ENCODE measurements at regions not wholly inside any gene's neighbourhood (a gene's known extent, or its start where the extent isn't known, plus 50 kb on each side); places are given as distances from the start of the nearest gene placed in this dataset.
"Not testable (repeated sequence)": the region's sequence is repeated elsewhere in the genome, so short reads cannot be mapped to it uniquely, and the experiment has no call there.

- Histone ChIP-seq H3K4me1 (replicated peaks in 1 of 2) (no peaks in the 10 kb centered on the region), H3K4me3 (no peak overlapping the region), H3K27ac (no peak overlapping the region)
- ATAC-seq (replicated peaks in 6 of 8): no peak
- WGBS, 10 experiments: 43 to 100% (median 97%) methylated on average over 1 to 3 of the region's 3 CpGs
- in situ Hi-C loops (cut with MboI; ENCODE audit: low pct_unique_long_range_greater_than_20kb in 2 of 9, low sequenced_read_pairs in 9 of 9, unreplicated experiment in 9 of 9): loop anchor here in 4 of 9 experiments (10.0 to 25.0 kb wide), 3 partner anchors 162 to 589 kb away; no protein-coding TSS in a partner anchor
Observed at GRCh38 chr18:22822841-22823508, 110.2 kb upstream of the RBBP8 start.

GRCh38 chr18:22826726-22827125 is 106.4 kb upstream of the RBBP8 start:
- H3K27ac ChIP-seq: no peak overlapping the region
- H3K4me3 ChIP-seq: no peak overlapping the region
- in situ Hi-C loops (cut with MboI; ENCODE audit: low pct_unique_long_range_greater_than_20kb in 2 of 9, low sequenced_read_pairs in 9 of 9, unreplicated experiment in 9 of 9): loop anchor here in 2 of 9 experiments (10.0 to 25.0 kb wide), 2 partner anchors 89 to 158 kb away; no protein-coding TSS in a partner anchor
- H3K4me1 ChIP-seq (replicated peaks in 1 of 2): no peaks in the 10 kb centered on the region
- WGBS, 10 experiments: 43 to 89% (median 82%) methylated on average over 1 to 4 of the region's 4 CpGs; no CpG with 5 or more reads in 2 of the 10 experiments
- ATAC-seq (replicated peaks in 6 of 8): no peak

GRCh38 chr18:22827216-22827615 is 105.9 kb upstream of the RBBP8 start:
- in situ Hi-C loops (cut with MboI; ENCODE audit: low pct_unique_long_range_greater_than_20kb in 2 of 9, low sequenced_read_pairs in 9 of 9, unreplicated experiment in 9 of 9): loop anchor here in 2 of 9 experiments (10.0 to 25.0 kb wide), 2 partner anchors 90 to 158 kb away; no protein-coding TSS in a partner anchor
- Histone ChIP-seq H3K4me3 (no peak overlapping the region), H3K4me1 (replicated peaks in 1 of 2) (no peaks in the 10 kb centered on the region), H3K27ac (no peak overlapping the region)
- 57 to 100% (median 93%) methylated on average over 1 to 3 of the region's 3 CpGs; no CpG with 5 or more reads in 1 of the 10 experiments for WGBS, 10 experiments
- no peak for ATAC-seq (replicated peaks in 6 of 8)

- Histone ChIP-seq H3K4me1 (replicated peaks in 1 of 2) (no peaks in the 10 kb centered on the region), H3K4me3 (no peak overlapping the region), H3K27ac (no peak overlapping the region)
- WGBS, 10 experiments: 15 to 100% (median 79%) methylated on average over 1 of the region's 1 CpG; no CpG with 5 or more reads in 2 of the 10 experiments
- in situ Hi-C loops (cut with MboI; ENCODE audit: low pct_unique_long_range_greater_than_20kb in 2 of 9, low sequenced_read_pairs in 9 of 9, unreplicated experiment in 9 of 9): loop anchor here in 2 of 9 experiments (10.0 to 25.0 kb wide), 2 partner anchors 90 to 157 kb away; no protein-coding TSS in a partner anchor
- ATAC-seq (replicated peaks in 6 of 8): no peak
Observed at GRCh38 chr18:22827741-22828140, 105.4 kb upstream of the RBBP8 start.

GRCh38 chr18:22828171-22828570 is 105.0 kb upstream of the RBBP8 start:
- WGBS, 10 experiments: 0 to 86% (median 70%) methylated on average over 1 of the region's 1 CpG; no CpG with 5 or more reads in 6 of the 10 experiments
- no peak for ATAC-seq (replicated peaks in 6 of 8)
- in situ Hi-C loops (cut with MboI; ENCODE audit: low pct_unique_long_range_greater_than_20kb in 2 of 9, low sequenced_read_pairs in 9 of 9, unreplicated experiment in 9 of 9): loop anchor here in 2 of 9 experiments (10.0 to 25.0 kb wide), 2 partner anchors 91 to 157 kb away; no protein-coding TSS in a partner anchor
- Histone ChIP-seq H3K4me1 (replicated peaks in 1 of 2) (no peaks in the 10 kb centered on the region), H3K4me3 (no peak overlapping the region), H3K27ac (no peak overlapping the region)

DNA sequence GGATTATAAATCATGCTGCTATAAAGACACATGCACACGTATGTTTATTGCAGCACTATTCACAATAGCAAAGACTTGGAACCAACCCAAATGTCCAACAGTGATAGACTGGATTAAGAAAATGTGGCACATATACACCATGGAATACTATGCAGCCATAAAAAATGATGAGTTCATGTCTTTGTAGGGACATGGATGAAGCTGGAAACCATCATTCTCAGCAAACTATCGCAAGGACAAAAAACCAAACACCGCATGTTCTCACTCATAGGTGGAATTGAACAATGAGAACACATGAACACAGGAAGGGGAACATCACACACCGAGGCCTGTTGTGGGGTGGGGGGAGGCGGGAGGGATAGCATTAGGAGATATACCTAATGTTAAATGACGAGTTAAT is 104.5 kb upstream of the RBBP8 start:
- in situ Hi-C loops (cut with MboI; ENCODE audit: low pct_unique_long_range_greater_than_20kb in 2 of 9, low sequenced_read_pairs in 9 of 9, unreplicated experiment in 9 of 9): loop anchor here in 2 of 9 experiments (10.0 to 25.0 kb wide), 2 partner anchors 91 to 156 kb away; no protein-coding TSS in a partner anchor

DNA sequence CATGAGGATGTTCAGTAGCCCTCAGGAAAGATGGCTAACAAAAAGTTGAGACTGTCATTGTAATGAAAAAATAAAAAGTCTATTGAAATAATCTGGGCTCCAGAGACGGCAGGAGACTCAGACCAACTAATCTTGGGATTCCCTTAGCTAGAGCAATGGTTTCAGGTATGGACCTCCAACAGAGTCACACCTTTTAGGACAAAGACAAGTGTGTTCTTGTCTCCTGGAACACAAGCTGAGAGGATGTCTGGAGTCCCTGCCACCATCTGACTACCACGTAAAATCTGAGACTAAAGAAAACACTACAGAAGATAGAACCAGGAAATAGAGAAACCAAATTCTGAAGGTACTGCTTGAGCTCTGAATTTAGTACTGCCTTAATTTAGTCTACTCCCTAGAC is 103.3 kb upstream of the RBBP8 start:
- H3K4me3 ChIP-seq: no peak overlapping the region
- no peaks in the 10 kb centered on the region for H3K4me1 ChIP-seq (replicated peaks in 1 of 2)
- WGBS, 10 experiments: 52 to 100% (median 73%) methylated on average over 1 to 2 of the region's 2 CpGs; no CpG with 5 or more reads in 3 of the 10 experiments
- H3K27ac ChIP-seq: no peak overlapping the region
- no peak for ATAC-seq (replicated peaks in 6 of 8)
- in situ Hi-C loops (cut with MboI; ENCODE audit: low pct_unique_long_range_greater_than_20kb in 2 of 9, low sequenced_read_pairs in 9 of 9, unreplicated experiment in 9 of 9): loop anchor here in 2 of 9 experiments (10.0 to 25.0 kb wide), 2 partner anchors 92 to 155 kb away; no protein-coding TSS in a partner anchor

More for the DNA sequence above, 104.5 kb upstream of the RBBP8 start:
- not testable (repeated sequence) for ATAC-seq (replicated peaks in 6 of 8); H3K27ac ChIP-seq; H3K4me1 ChIP-seq (replicated peaks in 1 of 2); H3K4me3 ChIP-seq
- WGBS, 10 experiments: no CpG with 5 or more reads among the region's 6 CpGs

GRCh38 chr18:22830511-22830910 is 102.6 kb upstream of the RBBP8 start:
- Histone ChIP-seq H3K27ac (no peak overlapping the region), H3K4me3 (no peak overlapping the region), H3K4me1 (replicated peaks in 1 of 2) (no peaks in the 10 kb centered on the region)
- ATAC-seq (replicated peaks in 6 of 8): no peak
- WGBS, 10 experiments: 40 to 100% (median 89%) methylated on average over 1 of the region's 1 CpG; no CpG with 5 or more reads in 1 of the 10 experiments
- in situ Hi-C loops (cut with MboI; ENCODE audit: low pct_unique_long_range_greater_than_20kb in 2 of 9, low sequenced_read_pairs in 9 of 9, unreplicated experiment in 9 of 9): loop anchor here in 1 of 9 experiments (25.0 kb wide), 1 partner anchor 93 kb away; no protein-coding TSS in a partner anchor

- Histone ChIP-seq H3K27ac (no peak overlapping the region), H3K4me1 (replicated peaks in 1 of 2) (no peaks in the 10 kb centered on the region), H3K4me3 (no peak overlapping the region)
- 0 to 67% (median 18%) methylated on average over 1 of the region's 1 CpG; no CpG with 5 or more reads in 6 of the 10 experiments for WGBS, 10 experiments
- in situ Hi-C loops (cut with MboI; ENCODE audit: low pct_unique_long_range_greater_than_20kb in 2 of 9, low sequenced_read_pairs in 9 of 9, unreplicated experiment in 9 of 9): loop anchor here in 1 of 9 experiments (25.0 kb wide), 1 partner anchor 94 kb away; no protein-coding TSS in a partner anchor
- ATAC-seq (replicated peaks in 6 of 8): peak in 4 of 8 experiments; percentile 32 to 84 (median 46)
Observed at GRCh38 chr18:22831441-22831904, 101.7 kb upstream of the RBBP8 start.

- no peaks in the 10 kb centered on the region for H3K4me1 ChIP-seq (replicated peaks in 1 of 2)
- H3K27ac ChIP-seq: no peak overlapping the region
- no peak overlapping the region for H3K4me3 ChIP-seq
- in situ Hi-C loops (cut with MboI; ENCODE audit: low pct_unique_long_range_greater_than_20kb in 2 of 9, low sequenced_read_pairs in 9 of 9, unreplicated experiment in 9 of 9): loop anchor here in 1 of 9 experiments (25.0 kb wide), 1 partner anchor 100 kb away; no protein-coding TSS in a partner anchor
- no peak for ATAC-seq (replicated peaks in 6 of 8)
Observed at GRCh38 chr18:22836932-22837331, 96.2 kb upstream of the RBBP8 start.

GRCh38 chr18:22838221-22838620 is 94.9 kb upstream of the RBBP8 start:
- H3K4me1 ChIP-seq (replicated peaks in 1 of 2): no peaks in the 10 kb centered on the region
- no peak overlapping the region for H3K27ac ChIP-seq
- in situ Hi-C loops (cut with MboI; ENCODE audit: low pct_unique_long_range_greater_than_20kb in 2 of 9, low sequenced_read_pairs in 9 of 9, unreplicated experiment in 9 of 9): loop anchor here in 1 of 9 experiments (25.0 kb wide), 1 partner anchor 101 kb away; no protein-coding TSS in a partner anchor
- H3K4me3 ChIP-seq: no peak overlapping the region
- no peak for ATAC-seq (replicated peaks in 6 of 8)
- 60 to 100% (median 93%) methylated on average over 1 of the region's 1 CpG; no CpG with 5 or more reads in 2 of the 10 experiments for WGBS, 10 experiments

DNA sequence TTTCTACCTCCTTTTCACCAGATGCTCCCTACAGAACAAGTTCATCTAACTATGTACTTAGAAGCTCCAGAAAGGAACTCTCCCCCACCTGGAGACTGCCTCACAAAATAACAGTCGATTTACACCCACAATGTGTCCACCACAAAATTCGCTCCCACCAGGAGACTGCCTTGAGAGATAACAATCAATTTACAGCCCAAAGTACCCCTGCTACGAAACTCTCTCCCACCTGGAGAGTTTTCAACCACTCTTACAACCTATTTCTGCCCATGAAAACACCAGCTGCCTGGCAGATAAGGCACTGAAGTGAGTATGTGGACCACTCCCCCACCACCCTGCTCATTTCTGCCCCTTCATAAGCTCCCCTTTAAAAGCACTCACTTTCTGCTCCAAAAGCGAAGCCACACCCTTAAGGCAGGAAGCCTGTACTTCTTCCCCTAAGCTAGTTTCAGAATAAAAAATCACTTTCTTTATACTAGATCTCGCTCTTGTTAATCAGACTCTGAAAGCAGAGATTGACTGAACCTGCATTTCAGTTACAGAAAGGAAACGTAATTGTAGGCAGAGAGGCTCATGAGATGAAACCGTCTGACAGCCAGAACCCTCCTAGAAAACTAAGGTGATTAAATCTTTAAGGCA is 94.4 kb upstream of the RBBP8 start:
- H3K27ac ChIP-seq: no peak overlapping the region
- no peaks in the 10 kb centered on the region for H3K4me1 ChIP-seq (replicated peaks in 1 of 2)
- 17 to 81% (median 58%) methylated on average over 1 to 7 of the region's 7 CpGs; no CpG with 5 or more reads in 1 of the 10 experiments for WGBS, 10 experiments
- H3K4me3 ChIP-seq: no peak overlapping the region
- no peak for ATAC-seq (replicated peaks in 6 of 8)
- in situ Hi-C loops (cut with MboI; ENCODE audit: low pct_unique_long_range_greater_than_20kb in 2 of 9, low sequenced_read_pairs in 9 of 9, unreplicated experiment in 9 of 9): loop anchor here in 1 of 9 experiments (25.0 kb wide), 1 partner anchor 101 kb away; no protein-coding TSS in a partner anchor
